CD4-positive, alpha-beta T cell (primary cell): ENCODE measurements at regions not wholly inside any gene's neighbourhood (a gene's known extent, or its start where the extent isn't known, plus 50 kb on each side); places are given as distances from the start of the nearest gene placed in this dataset.

ENCODE experiments used
- ATAC-seq: fragments of 200-7000 bp; cut with Tn5 transposase; one replicate; pipeline ENCODE4 v1.10.0; 2022; ENCODE audit warnings: mild to moderate bottlenecking; ENCODE audit not compliant: poor library complexity
- CTCF ChIA-PET: fragments of 350-600 bp; sonication (Branson Sonifier 250); formaldehyde crosslinking; loops from one replicate; lab custom pipeline; 2021; ENCODE audit warnings: antibody characterized with exemption, inconsistent platforms; lab: Charles Lee
- POLR2A ChIA-PET: fragments of 350-600 bp; sonication (Branson Sonifier 250); formaldehyde crosslinking; loops from one replicate; lab custom pipeline; 2021; ENCODE audit warnings: antibody characterized with exemption, inconsistent platforms; lab: Charles Lee
- DNase-seq, 14 experiments: peaks; one replicate each; pipeline ENCODE4 v3.0.0-alpha.2; 2013 to 2020; ENCODE audit warnings: mixed read lengths in 2 of 14
- H3K27ac ChIP-seq, 2 donors: one replicate each; pipeline versions ENCODE4 v1.5.1 to v1.7.0; 2013; ENCODE audit warnings: low read length in 2 of 2, low read depth in 1 of 2, mild to moderate bottlenecking in 1 of 2
- H3K27me3 ChIP-seq, 2 experiments: 1 replicate in 1 of 2; 2 replicates in 1 of 2; pipeline versions ENCODE4 v1.6.1 to v1.7.0; 2013; ENCODE audit warnings: low read length in 2 of 2, control low read depth in 1 of 2, mild to moderate bottlenecking in 1 of 2, moderate library complexity in 1 of 2; ENCODE audit not compliant: insufficient read depth in 2 of 2, control insufficient read depth in 1 of 2
- H3K36me3 ChIP-seq: one replicate; pipeline ENCODE4 v1.6.1; 2013; ENCODE audit warnings: low read length, control low read depth; ENCODE audit not compliant: insufficient read depth
- H3K4me1 ChIP-seq: one replicate; pipeline ENCODE4 v1.6.1; 2013; ENCODE audit warnings: low read length, control low read depth; ENCODE audit not compliant: insufficient read depth
- H3K4me3 ChIP-seq: one replicate; pipeline ENCODE4 v1.5.1; 2013; ENCODE audit warnings: mild to moderate bottlenecking, low read length, moderate library complexity
- H3K9me3 ChIP-seq, 2 experiments: 1 replicate in 1 of 2; 2 replicates in 1 of 2; pipeline versions ENCODE4 v1.6.1 to v1.7.0; 2013; ENCODE audit warnings: low read length in 2 of 2, mild to moderate bottlenecking in 2 of 2, control low read depth in 1 of 2, moderate library complexity in 1 of 2; ENCODE audit not compliant: control insufficient read depth in 1 of 2, insufficient read depth in 1 of 2
- H3K27ac Mint-ChIP-seq: one replicate; pipeline ENCODE4 v1.8.0; 2020; ENCODE audit warnings: mixed read lengths
- H3K27me3 Mint-ChIP-seq: one replicate; pipeline ENCODE4 v1.8.0; 2021; ENCODE audit warnings: mixed read lengths
- H3K36me3 Mint-ChIP-seq: one replicate; pipeline ENCODE4 v1.8.0; 2021; ENCODE audit warnings: low read depth, mixed read lengths
- H3K4me1 Mint-ChIP-seq: one replicate; pipeline ENCODE4 v1.8.0; 2021; ENCODE audit warnings: low read depth, mixed read lengths
- H3K4me3 Mint-ChIP-seq: one replicate; pipeline ENCODE4 v1.8.0; 2020; ENCODE audit warnings: mild to moderate bottlenecking, mixed read lengths
- H3K9me3 Mint-ChIP-seq: one replicate; pipeline ENCODE4 v1.8.0; 2020; ENCODE audit warnings: mixed read lengths
- intact Hi-C, 2 experiments: fragments of 100-400 bp; cut with DNase I in 1 of 2; cut with micrococcal nuclease in 1 of 2; formaldehyde crosslinking; loops; one replicate each; pipeline versions ENCODE4 v1.15.1 to v1.9.0; 2023 to 2025; cut with DNase I, micrococcal nuclease
- TF ChIP-seq, protein P1 (sequence below): fragments of 200-600 bp; IDR thresholded peaks from one replicate; pipeline ENCODE4 v1.8.0; 2022; ENCODE audit warnings: antibody characterized with exemption, mild to moderate bottlenecking

DNA sequence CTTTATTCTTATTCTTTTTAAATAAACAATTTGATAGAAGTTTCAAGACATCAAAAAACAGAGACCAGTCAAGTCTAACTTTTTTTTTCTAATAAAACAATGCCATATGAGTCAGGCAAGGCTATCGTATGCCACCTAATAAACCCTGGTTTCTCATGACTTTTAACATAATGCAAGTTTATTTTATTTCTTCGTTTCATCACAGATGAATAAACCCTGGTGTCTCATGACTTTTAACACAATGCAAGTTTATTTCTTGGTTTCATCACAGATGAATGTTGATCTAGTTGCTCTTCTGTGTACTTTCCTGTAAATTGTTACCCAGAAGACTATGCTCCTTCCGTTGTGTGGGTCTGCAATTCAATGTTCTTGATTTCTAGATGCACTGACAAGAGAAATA is 905.4 kb downstream of the ROBO2 start:
- H3K4me1 ChIP-seq = no peaks in the 10 kb centered on the region
- H3K9me3 ChIP-seq = no peaks in the 10 kb centered on the region
- no peak overlapping the region for H3K27ac Mint-ChIP-seq
- ATAC-seq (no peak), DNase-seq (no peak)
- H3K27me3 Mint-ChIP-seq = no peaks in the 10 kb centered on the region
- intact Hi-C loops = no loop called here
- no peaks in the 10 kb centered on the region for H3K36me3 ChIP-seq
- peaks cover 2% of the 10 kb centered on the region for H3K9me3 Mint-ChIP-seq
- H3K27ac ChIP-seq = no peak overlapping the region
- no peaks in the 10 kb centered on the region for H3K4me1 Mint-ChIP-seq
- no peak overlapping the region for H3K4me3 ChIP-seq
- CTCF ChIA-PET = no interaction called here
- TF ChIP-seq, protein P1, sequence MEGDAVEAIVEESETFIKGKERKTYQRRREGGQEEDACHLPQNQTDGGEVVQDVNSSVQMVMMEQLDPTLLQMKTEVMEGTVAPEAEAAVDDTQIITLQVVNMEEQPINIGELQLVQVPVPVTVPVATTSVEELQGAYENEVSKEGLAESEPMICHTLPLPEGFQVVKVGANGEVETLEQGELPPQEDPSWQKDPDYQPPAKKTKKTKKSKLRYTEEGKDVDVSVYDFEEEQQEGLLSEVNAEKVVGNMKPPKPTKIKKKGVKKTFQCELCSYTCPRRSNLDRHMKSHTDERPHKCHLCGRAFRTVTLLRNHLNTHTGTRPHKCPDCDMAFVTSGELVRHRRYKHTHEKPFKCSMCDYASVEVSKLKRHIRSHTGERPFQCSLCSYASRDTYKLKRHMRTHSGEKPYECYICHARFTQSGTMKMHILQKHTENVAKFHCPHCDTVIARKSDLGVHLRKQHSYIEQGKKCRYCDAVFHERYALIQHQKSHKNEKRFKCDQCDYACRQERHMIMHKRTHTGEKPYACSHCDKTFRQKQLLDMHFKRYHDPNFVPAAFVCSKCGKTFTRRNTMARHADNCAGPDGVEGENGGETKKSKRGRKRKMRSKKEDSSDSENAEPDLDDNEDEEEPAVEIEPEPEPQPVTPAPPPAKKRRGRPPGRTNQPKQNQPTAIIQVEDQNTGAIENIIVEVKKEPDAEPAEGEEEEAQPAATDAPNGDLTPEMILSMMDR = no peak
- H3K36me3 Mint-ChIP-seq = no peaks in the 10 kb centered on the region
- no peaks in the 10 kb centered on the region for H3K27me3 ChIP-seq
- H3K4me3 Mint-ChIP-seq = no peak overlapping the region
- POLR2A ChIA-PET = no interaction called here

DNA sequence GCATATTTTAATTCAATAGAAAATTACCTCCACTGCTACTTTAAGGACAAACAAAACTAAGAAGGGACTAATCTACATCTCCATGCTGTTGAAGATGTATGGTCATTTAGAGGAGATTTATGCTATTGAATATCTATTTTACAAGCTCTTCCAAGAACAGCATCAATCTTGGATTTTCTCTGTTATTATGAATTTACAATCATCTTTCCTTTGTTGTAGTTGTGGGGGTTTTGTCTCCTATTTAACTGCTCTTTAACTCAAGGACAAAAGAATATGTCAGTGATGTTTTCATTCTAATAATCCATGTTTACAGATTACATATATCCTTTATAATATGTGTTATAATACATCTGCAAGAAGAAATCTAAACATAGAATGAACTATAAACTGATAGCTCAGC is 907.8 kb downstream of the ROBO2 start:
- H3K9me3 ChIP-seq = no peaks in the 10 kb centered on the region
- intact Hi-C loops = no loop called here
- ChIA-PET CTCF (no interaction called here), POLR2A (no interaction called here)
- Mint-ChIP-seq H3K27me3 (no peaks in the 10 kb centered on the region), H3K9me3 (peaks cover 3% of the 10 kb centered on the region), H3K4me3 (no peak overlapping the region), H3K27ac (no peak overlapping the region), H3K36me3 (no peaks in the 10 kb centered on the region), H3K4me1 (no peaks in the 10 kb centered on the region)
- no peaks in the 10 kb centered on the region for H3K4me1 ChIP-seq
- ATAC-seq (no peak), DNase-seq (no peak)
- TF ChIP-seq, protein P1 = no peak
- H3K27me3 ChIP-seq = no peaks in the 10 kb centered on the region
- H3K27ac ChIP-seq = no peak overlapping the region
- H3K36me3 ChIP-seq = no peaks in the 10 kb centered on the region
- no peak overlapping the region for H3K4me3 ChIP-seq

DNA sequence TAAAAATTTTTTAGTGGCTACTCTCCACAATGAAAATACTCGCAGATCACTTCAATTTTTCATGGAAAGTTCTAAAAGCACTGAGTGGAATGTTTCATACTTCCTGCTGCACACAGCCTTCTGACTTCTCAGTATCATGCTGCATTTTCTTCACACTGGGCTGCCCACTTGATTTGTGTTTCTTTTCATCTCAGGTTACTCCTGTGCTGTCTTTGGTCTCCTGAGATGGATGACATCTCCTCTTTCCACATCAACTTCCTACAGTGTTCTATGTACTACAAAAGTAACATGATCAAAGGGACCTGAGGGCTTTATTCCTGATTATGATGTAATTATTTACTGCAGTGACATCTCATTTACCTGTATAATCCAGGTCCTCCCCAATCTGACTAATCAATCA is 927.7 kb downstream of the ROBO2 start:
- H3K4me1 ChIP-seq = no peaks in the 10 kb centered on the region
- H3K4me3 Mint-ChIP-seq = no peak overlapping the region
- no peak overlapping the region for H3K4me3 ChIP-seq
- H3K27me3 ChIP-seq = no peaks in the 10 kb centered on the region
- TF ChIP-seq, protein P1 = no peak
- ChIA-PET POLR2A (no interaction called here), CTCF (no interaction called here)
- DNase-seq = no peak
- H3K36me3 ChIP-seq = no peaks in the 10 kb centered on the region
- peaks cover 19% of the 10 kb centered on the region for H3K9me3 Mint-ChIP-seq
- H3K27ac ChIP-seq = no peak overlapping the region
- H3K4me1 Mint-ChIP-seq = no peaks in the 10 kb centered on the region
- intact Hi-C loops = no loop called here
- no peak overlapping the region for H3K27ac Mint-ChIP-seq
- no peak for ATAC-seq
- no peaks in the 10 kb centered on the region for H3K9me3 ChIP-seq
- no peaks in the 10 kb centered on the region for H3K36me3 Mint-ChIP-seq
- H3K27me3 Mint-ChIP-seq = no peaks in the 10 kb centered on the region
